ENCODE measurements at regions not wholly inside any gene's neighbourhood (a gene's known extent, or its start where the extent isn't known, plus 50 kb on each side); places are given as distances from the start of the nearest gene placed in this dataset.

DNA sequence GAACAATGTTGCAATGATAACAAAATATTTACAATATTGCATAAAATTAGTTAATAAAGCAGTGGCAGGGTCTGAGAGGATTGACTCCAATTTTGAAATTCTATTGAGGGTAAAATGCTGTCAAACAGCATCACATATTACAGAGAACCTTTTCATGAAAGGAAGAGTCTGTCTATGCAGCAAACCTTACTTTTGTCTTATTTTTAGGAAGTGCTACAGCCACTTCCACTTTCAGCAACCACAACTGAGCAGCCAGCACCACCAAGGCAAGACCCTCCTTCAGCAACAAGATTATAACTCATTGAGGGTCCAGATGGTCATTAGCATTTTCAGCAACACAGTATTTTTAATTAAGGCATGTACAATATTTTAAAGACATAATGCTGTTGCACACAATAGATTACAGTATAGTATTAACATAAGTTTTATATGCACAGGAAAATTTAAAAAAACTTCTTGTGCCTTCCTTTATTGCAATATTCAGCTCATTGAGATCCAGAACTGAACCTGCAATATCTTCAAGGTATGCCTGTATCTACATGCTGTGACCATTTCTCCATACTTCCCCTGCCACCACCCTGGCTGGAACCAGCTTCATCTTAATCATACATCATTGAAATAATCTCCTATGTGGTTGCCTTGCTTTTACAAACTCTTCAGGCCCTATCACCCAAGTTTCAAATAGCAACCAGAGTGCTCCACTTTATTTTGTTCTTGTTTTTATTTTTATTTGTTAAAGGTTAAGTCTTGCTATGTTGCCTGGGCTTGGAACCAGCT, 711.2 kb downstream of the KCNA4 start:
- TF ChIP-seq CTCF (IDR thresholded peaks at IDR 0.05; ENCODE audit: insufficient read depth, low read length, poor library complexity, severe bottlenecking) = no peak
- TF ChIP-seq EZH2phosphoT487 (conservative IDR thresholded peaks at IDR 0.05; ENCODE audit: low read length) = no peak

All from SU-DHL-6 (cell line).